HCT116 (cell line): ENCODE measurements at regions not wholly inside any gene's neighbourhood (a gene's known extent, or its start where the extent isn't known, plus 50 kb on each side); places are given as distances from the start of the nearest gene placed in this dataset.

Source experiments
- CEBPB ChIP-seq: IDR thresholded peaks from 2 replicates; pipeline ENCODE4 v1.6.1; 2012; ENCODE audit warnings: low read depth
- EZH2phosphoT487 ChIP-seq: fragments of 200-600 bp; IDR thresholded peaks from 2 replicates; pipeline ENCODE4 v1.6.1; 2018; ENCODE audit warnings: antibody characterized with exemption, borderline replicate concordance
- POLR2A ChIP-seq: IDR thresholded peaks from 2 replicates; pipeline ENCODE4 v1.7.0; 2011; ENCODE audit warnings: borderline replicate concordance; ENCODE audit not compliant: insufficient read depth, insufficient read length; ENCODE audit errors: extremely low read depth
- ZNF274 ChIP-seq: fragments of 200-500 bp; sonication (Bioruptor generic); IDR thresholded peaks from 2 replicates; pipeline ENCODE4 v1.6.1; 2014; ENCODE audit warnings: mild to moderate bottlenecking, low read depth, low read length, inconsistent platforms
- TF ChIP-seq, protein P1 (sequence below), 3 experiments: fragments of 200-600 bp in 1 of 3; sonication (generic) in 1 of 3; IDR thresholded peaks in 2 of 3; conservative IDR thresholded peaks in 1 of 3; 2 replicates each; pipeline ENCODE4 v1.5.1; 2012 to 2017; ENCODE audit warnings: low read depth in 2 of 3, low read length in 2 of 3, antibody characterized with exemption in 1 of 3, borderline replicate concordance in 1 of 3, control low read depth in 1 of 3, mild to moderate bottlenecking in 1 of 3, mixed read lengths in 1 of 3, mixed run types in 1 of 3, moderate library complexity in 1 of 3; ENCODE audit not compliant: insufficient read depth in 1 of 3
- TF ChIP-seq, protein P2 (sequence below): IDR thresholded peaks from 2 replicates; pipeline ENCODE4 v1.6.1; 2012
- TF ChIP-seq, protein P3 (sequence below): IDR thresholded peaks from 2 replicates; pipeline ENCODE4 v1.6.1; 2012; ENCODE audit warnings: low read depth
- TF ChIP-seq, protein P4 (sequence below): IDR thresholded peaks from 2 replicates; pipeline ENCODE4 v1.6.1; 2012

DNA sequence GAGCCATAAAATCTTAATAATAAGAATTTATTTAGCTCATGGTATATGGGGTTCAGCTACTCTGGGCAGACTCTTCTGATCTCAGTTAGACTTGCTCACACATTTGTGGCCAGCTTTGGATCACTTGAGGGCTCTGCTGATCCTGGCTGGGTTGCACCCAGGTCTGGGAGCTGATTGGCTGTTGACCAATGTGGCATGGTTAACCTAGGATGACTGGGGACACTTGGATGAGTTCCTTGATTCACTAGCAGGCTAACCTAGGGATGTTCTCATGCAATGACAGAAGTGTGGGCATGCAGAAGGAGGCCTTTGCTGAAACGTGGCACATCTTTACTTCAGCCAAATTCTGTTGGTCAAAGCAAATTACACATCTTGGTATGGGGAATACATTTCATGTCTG is 569.5 kb downstream of the UTRN start:
- TF ChIP-seq, protein P1, sequence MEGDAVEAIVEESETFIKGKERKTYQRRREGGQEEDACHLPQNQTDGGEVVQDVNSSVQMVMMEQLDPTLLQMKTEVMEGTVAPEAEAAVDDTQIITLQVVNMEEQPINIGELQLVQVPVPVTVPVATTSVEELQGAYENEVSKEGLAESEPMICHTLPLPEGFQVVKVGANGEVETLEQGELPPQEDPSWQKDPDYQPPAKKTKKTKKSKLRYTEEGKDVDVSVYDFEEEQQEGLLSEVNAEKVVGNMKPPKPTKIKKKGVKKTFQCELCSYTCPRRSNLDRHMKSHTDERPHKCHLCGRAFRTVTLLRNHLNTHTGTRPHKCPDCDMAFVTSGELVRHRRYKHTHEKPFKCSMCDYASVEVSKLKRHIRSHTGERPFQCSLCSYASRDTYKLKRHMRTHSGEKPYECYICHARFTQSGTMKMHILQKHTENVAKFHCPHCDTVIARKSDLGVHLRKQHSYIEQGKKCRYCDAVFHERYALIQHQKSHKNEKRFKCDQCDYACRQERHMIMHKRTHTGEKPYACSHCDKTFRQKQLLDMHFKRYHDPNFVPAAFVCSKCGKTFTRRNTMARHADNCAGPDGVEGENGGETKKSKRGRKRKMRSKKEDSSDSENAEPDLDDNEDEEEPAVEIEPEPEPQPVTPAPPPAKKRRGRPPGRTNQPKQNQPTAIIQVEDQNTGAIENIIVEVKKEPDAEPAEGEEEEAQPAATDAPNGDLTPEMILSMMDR (IDR thresholded peaks at IDR 0.05 in 2 of 3, conservative IDR thresholded peaks at IDR 0.05 in 1 of 3; ENCODE audit: borderline replicate concordance in 1 of 3, insufficient read depth in 1 of 3, low read depth in 2 of 3, low read length in 2 of 3) = no peak
- TF ChIP-seq POLR2A = no peak
- TF ChIP-seq, protein P2, sequence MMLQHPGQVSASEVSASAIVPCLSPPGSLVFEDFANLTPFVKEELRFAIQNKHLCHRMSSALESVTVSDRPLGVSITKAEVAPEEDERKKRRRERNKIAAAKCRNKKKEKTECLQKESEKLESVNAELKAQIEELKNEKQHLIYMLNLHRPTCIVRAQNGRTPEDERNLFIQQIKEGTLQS = no peak
- TF ChIP-seq EZH2phosphoT487 = no peak
- TF ChIP-seq, protein P3, sequence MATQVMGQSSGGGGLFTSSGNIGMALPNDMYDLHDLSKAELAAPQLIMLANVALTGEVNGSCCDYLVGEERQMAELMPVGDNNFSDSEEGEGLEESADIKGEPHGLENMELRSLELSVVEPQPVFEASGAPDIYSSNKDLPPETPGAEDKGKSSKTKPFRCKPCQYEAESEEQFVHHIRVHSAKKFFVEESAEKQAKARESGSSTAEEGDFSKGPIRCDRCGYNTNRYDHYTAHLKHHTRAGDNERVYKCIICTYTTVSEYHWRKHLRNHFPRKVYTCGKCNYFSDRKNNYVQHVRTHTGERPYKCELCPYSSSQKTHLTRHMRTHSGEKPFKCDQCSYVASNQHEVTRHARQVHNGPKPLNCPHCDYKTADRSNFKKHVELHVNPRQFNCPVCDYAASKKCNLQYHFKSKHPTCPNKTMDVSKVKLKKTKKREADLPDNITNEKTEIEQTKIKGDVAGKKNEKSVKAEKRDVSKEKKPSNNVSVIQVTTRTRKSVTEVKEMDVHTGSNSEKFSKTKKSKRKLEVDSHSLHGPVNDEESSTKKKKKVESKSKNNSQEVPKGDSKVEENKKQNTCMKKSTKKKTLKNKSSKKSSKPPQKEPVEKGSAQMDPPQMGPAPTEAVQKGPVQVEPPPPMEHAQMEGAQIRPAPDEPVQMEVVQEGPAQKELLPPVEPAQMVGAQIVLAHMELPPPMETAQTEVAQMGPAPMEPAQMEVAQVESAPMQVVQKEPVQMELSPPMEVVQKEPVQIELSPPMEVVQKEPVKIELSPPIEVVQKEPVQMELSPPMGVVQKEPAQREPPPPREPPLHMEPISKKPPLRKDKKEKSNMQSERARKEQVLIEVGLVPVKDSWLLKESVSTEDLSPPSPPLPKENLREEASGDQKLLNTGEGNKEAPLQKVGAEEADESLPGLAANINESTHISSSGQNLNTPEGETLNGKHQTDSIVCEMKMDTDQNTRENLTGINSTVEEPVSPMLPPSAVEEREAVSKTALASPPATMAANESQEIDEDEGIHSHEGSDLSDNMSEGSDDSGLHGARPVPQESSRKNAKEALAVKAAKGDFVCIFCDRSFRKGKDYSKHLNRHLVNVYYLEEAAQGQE = no peak
- TF ChIP-seq, protein P4, sequence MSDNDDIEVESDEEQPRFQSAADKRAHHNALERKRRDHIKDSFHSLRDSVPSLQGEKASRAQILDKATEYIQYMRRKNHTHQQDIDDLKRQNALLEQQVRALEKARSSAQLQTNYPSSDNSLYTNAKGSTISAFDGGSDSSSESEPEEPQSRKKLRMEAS = no peak
- TF ChIP-seq CEBPB = no peak
- no peak for TF ChIP-seq ZNF274
